K562 (cell line): ENCODE measurements at regions not wholly inside any gene's neighbourhood (a gene's known extent, or its start where the extent isn't known, plus 50 kb on each side); places are given as distances from the start of the nearest gene placed in this dataset.

Experiments used
- ATAC-seq: fragments of 200-7000 bp; cut with Tn5 transposase; 3 replicates; pipeline ENCODE4 v1.9.1; 2020; ENCODE audit warnings: moderate library complexity
- BruUV-seq: library from RNA; stranded (reverse); fragments of 400-500 nt; replicated peaks from 2 replicates; lab custom pipeline; 2021; lab: Mats Ljungman, UMichigan
- CTCF ChIA-PET: fragments of 300-600 bp; formaldehyde crosslinking; extraction: SDS; loops from one replicate; lab custom pipeline; 2021; ENCODE audit warnings: low intra/inter-chr PET ratio; lab: Yijun Ruan, JAX
- POLR2A ChIA-PET: fragments of 300-600, 350-650 bp; sonication (Branson Sonifier 250); formaldehyde crosslinking; extraction: SDS; loops from one replicate; lab custom pipeline; 2021; ENCODE audit warnings: antibody characterized with exemption, inconsistent platforms; lab: Yijun Ruan, JAX
- DNase-seq, 4 experiments: peaks; one replicate each; pipeline versions ENCODE4 v3.0.0 to v3.0.0-alpha.2; 2011 to 2018; ENCODE audit warnings: low spot score in 3 of 4, mixed read lengths in 3 of 4; ENCODE audit errors: extremely low read depth in 1 of 4
- FAIRE-seq: peaks from 2 replicates; lab custom pipeline; 2011; peaks lifted over from hg19 to GRCh38; lab: Jason Lieb, UNC
- H2AFZ ChIP-seq: 2 replicates; pipeline ENCODE4 v1.6.0; 2011; ENCODE audit warnings: low read depth, low read length, control low read depth, inconsistent platforms
- H3K27ac ChIP-seq: fragments of 200-600 bp; 3 replicates; pipeline ENCODE4 v1.8.0; 2011; ENCODE audit warnings: low read depth, mild to moderate bottlenecking, control low read depth, inconsistent platforms, low read length, moderate library complexity, mixed read lengths; ENCODE audit errors: extremely low read depth
- H3K27me3 ChIP-seq, 2 experiments: fragments of 300-600 bp in 1 of 2; 2 replicates in 1 of 2; 3 replicates in 1 of 2; pipeline versions ENCODE4 v1.6.0 to v1.8.0; 2011; ENCODE audit warnings: inconsistent platforms in 2 of 2, low read length in 2 of 2, mild to moderate bottlenecking in 1 of 2, mixed read lengths in 1 of 2, moderate library complexity in 1 of 2; ENCODE audit not compliant: control insufficient read depth in 2 of 2, insufficient read depth in 2 of 2
- H3K36me3 ChIP-seq: fragments of 300-600 bp; 3 replicates; pipeline ENCODE4 v1.8.0; 2011; ENCODE audit warnings: mild to moderate bottlenecking, low read length, inconsistent platforms; ENCODE audit not compliant: control insufficient read depth, insufficient read depth
- H3K4me1 ChIP-seq, 2 experiments: fragments of 200-600 bp in 1 of 2; replicated peaks in 1 of 2; 2 replicates in 1 of 2; 3 replicates in 1 of 2; pipeline versions ENCODE4 v1.5.1 to v1.8.0; 2011; ENCODE audit warnings: inconsistent platforms in 2 of 2, low read length in 2 of 2, mild to moderate bottlenecking in 1 of 2, mixed read lengths in 1 of 2, moderate library complexity in 1 of 2; ENCODE audit not compliant: control insufficient read depth in 2 of 2, insufficient read depth in 2 of 2
- H3K4me2 ChIP-seq: 2 replicates; pipeline ENCODE4 v1.6.1; 2011; ENCODE audit warnings: low read length, control low read depth, inconsistent platforms, mixed read lengths; ENCODE audit not compliant: insufficient read depth
- H3K4me3 ChIP-seq: fragments of 200-600 bp; sonication (generic), shearing (Covaris generic); 2 replicates; pipeline ENCODE4 v1.5.1; 2016; ENCODE audit warnings: control low read depth, inconsistent platforms
- H3K79me2 ChIP-seq: fragments of 200-600 bp; 3 replicates; pipeline ENCODE4 v1.8.0; 2011; ENCODE audit warnings: low read length, inconsistent platforms; ENCODE audit not compliant: control insufficient read depth, insufficient read depth
- H3K9ac ChIP-seq, 2 experiments: 2 replicates each; pipeline versions ENCODE4 v1.6.0 to v1.6.1; 2011; ENCODE audit warnings: low read depth in 2 of 2, low read length in 2 of 2, control low read depth in 1 of 2, inconsistent platforms in 1 of 2, mild to moderate bottlenecking in 1 of 2, mixed read lengths in 1 of 2; ENCODE audit not compliant: insufficient read depth in 1 of 2
- H3K9me1 ChIP-seq: one replicate; pipeline ENCODE4 v1.6.0; 2011; ENCODE audit warnings: inconsistent platforms, mild to moderate bottlenecking, low read length, moderate library complexity; ENCODE audit not compliant: control insufficient read depth, insufficient read depth
- H3K9me3 ChIP-seq: replicated peaks from 2 replicates; pipeline ENCODE4 v1.5.1; 2011; ENCODE audit warnings: low read depth, low read length, inconsistent platforms; ENCODE audit not compliant: control insufficient read depth, insufficient read depth
- H4K20me1 ChIP-seq: replicated peaks from 2 replicates; pipeline ENCODE4 v1.6.1; 2011; ENCODE audit warnings: low read length, inconsistent platforms, mixed read lengths; ENCODE audit not compliant: control insufficient read depth, insufficient read depth
- ASH1L ChIP-seq: fragments of 450-650 bp; IDR thresholded peaks from 2 replicates; pipeline ENCODE4 v1.6.1; 2018; ENCODE audit warnings: borderline replicate concordance, mild to moderate bottlenecking, low read depth; ENCODE audit not compliant: partially characterized antibody
- BCOR ChIP-seq: fragments of 450-650 bp; IDR thresholded peaks from 2 replicates; pipeline ENCODE4 v1.6.1; 2016
- BRF1 ChIP-seq: IDR thresholded peaks from 3 replicates; pipeline ENCODE4 v1.6.1; 2011; ENCODE audit warnings: borderline replicate concordance, mild to moderate bottlenecking; ENCODE audit not compliant: insufficient read length; ENCODE audit errors: extremely low read depth
- MEF2A ChIP-seq: IDR thresholded peaks from 2 replicates; pipeline ENCODE4 v1.6.1; 2011; ENCODE audit warnings: low read depth, mild to moderate bottlenecking, low read length, moderate library complexity; ENCODE audit not compliant: control insufficient read depth
- RBM22 ChIP-seq: fragments of 200-400 bp; formaldehyde crosslinking; IDR thresholded peaks from 2 replicates; pipeline ENCODE4 v1.6.1; 2018; ENCODE audit warnings: low read length, low read depth; ENCODE audit not compliant: poor library complexity, severe bottlenecking
- SAFB ChIP-seq: fragments of 200-400 bp; formaldehyde crosslinking; IDR thresholded peaks from 2 replicates; pipeline ENCODE4 v1.6.1; 2017; ENCODE audit warnings: low read depth, low read length, borderline replicate concordance
- SIN3A ChIP-seq, 2 experiments: fragments of 150-350 bp in 1 of 2; IDR thresholded peaks; 2 replicates each; pipeline ENCODE4 v1.6.1; 2011 to 2016; ENCODE audit warnings: borderline replicate concordance in 2 of 2, low read depth in 2 of 2, low read length in 2 of 2, mild to moderate bottlenecking in 2 of 2, moderate library complexity in 2 of 2; ENCODE audit not compliant: control insufficient read depth in 1 of 2
- ZEB2 ChIP-seq: fragments of 450-650 bp; IDR thresholded peaks from 2 replicates; pipeline ENCODE4 v1.6.1; 2016
- ZNF274 ChIP-seq: IDR thresholded peaks from 2 replicates; pipeline ENCODE4 v1.6.1; 2011; ENCODE audit warnings: low read depth, mild to moderate bottlenecking, low read length, moderate library complexity, borderline replicate concordance
- ZNF436 ChIP-seq: fragments of 250-450, 450-650 bp; sonication (Bioruptor Pico); formaldehyde crosslinking; IDR thresholded peaks from 2 replicates; pipeline ENCODE4 v1.7.0; 2020; ENCODE audit warnings: mild to moderate bottlenecking
- ZNF551 ChIP-seq: fragments of 250-450 bp; sonication (Bioruptor Pico); IDR thresholded peaks from 2 replicates; pipeline ENCODE4 v1.5.0; 2021; ENCODE audit warnings: mild to moderate bottlenecking, moderate library complexity
- ZNF76 ChIP-seq: fragments of 250-450 bp; sonication (Bioruptor Pico); IDR thresholded peaks from 2 replicates; pipeline ENCODE4 v1.4.0; 2020; ENCODE audit warnings: mild to moderate bottlenecking, moderate library complexity, borderline replicate concordance
- ZNF766 ChIP-seq: fragments of 200-800 bp; sonication (Bioruptor generic); conservative IDR thresholded peaks from 2 replicates; pipeline ENCODE4 v1.6.1; 2016; ENCODE audit warnings: missing genetic modification characterization, missing compliant biosample characterization
- WGBS: fragments of 100-300 bp; shearing (Covaris generic); methylation state at CpG from one replicate; pipeline ENCODE4 v1.1.6; 2016; ENCODE audit warnings: low coverage, mixed read lengths; ENCODE audit not compliant: insufficient coverage; ENCODE audit errors: missing lambda C conversion rate; 5-methylcytosine and 5-hydroxymethylcytosine counted together
- in situ Hi-C: fragments of 300-500 bp; cut with MboI; formaldehyde crosslinking; loops from 4 replicates; pipeline ENCODE4 v1.15.0; 2018; ENCODE audit warnings: inconsistent platforms, mixed read lengths
- intact Hi-C: fragments of 100-400 bp; cut with micrococcal nuclease; formaldehyde crosslinking; loops from 2 replicates; pipeline ENCODE4 v1.14.2; 2022
- TF ChIP-seq, protein P1 (sequence below): conservative IDR thresholded peaks from 2 replicates; pipeline ENCODE4 v1.6.1; 2011; ENCODE audit warnings: low read depth, mild to moderate bottlenecking, low read length; ENCODE audit not compliant: control insufficient read depth
- TF ChIP-seq, protein P2 (sequence below), 2 experiments: fragments of 450-650 bp; formaldehyde crosslinking in 1 of 2; IDR thresholded peaks; 2 replicates each; pipeline versions ENCODE4 v1.4.0 to v1.6.1; 2014 to 2020; ENCODE audit warnings: mild to moderate bottlenecking in 2 of 2, borderline replicate concordance in 1 of 2, low read depth in 1 of 2

DNA sequence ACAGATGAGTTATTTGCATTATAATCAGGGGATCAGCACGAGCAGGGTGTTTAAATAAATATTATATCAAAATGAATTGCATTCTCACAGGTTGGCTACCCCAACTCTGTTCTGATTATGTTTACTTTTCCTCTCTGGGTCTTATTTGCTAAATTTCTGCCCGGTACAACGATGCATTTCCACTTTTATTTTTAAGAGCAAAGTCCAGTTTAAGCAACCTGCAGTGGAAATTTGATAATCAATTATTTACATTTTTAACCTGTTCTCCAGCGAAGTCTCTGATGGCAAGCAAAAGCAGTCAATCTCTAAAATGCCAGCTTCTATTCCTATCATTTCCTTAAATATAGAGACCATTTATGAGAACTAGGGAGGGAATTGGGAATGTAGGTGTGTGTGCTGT is 966.6 kb upstream of the SOX11 start:
- FAIRE-seq (no peak), ATAC-seq (no peak), DNase-seq (no peak)
- H3K4me1 ChIP-seq: no peaks in the 10 kb centered on the region
- intact Hi-C loops (no loop called here), in situ Hi-C loops (no loop called here)
- H2AFZ ChIP-seq: no peak overlapping the region
- no peaks in the 10 kb centered on the region for H3K9me3 ChIP-seq
- CTCF ChIA-PET: no interaction called here
- H3K79me2 ChIP-seq: no peaks in the 10 kb centered on the region
- H3K27ac ChIP-seq: no peak overlapping the region
- no peaks in the 10 kb centered on the region for H4K20me1 ChIP-seq
- H3K27me3 ChIP-seq: no peaks in the 10 kb centered on the region
- no TSS peak for BruUV-seq
- H3K9me1 ChIP-seq: no peaks in the 10 kb centered on the region
- H3K9ac ChIP-seq: no peak overlapping the region
- no peak overlapping the region for H3K4me2 ChIP-seq
- POLR2A ChIA-PET: no interaction called here
- WGBS: 3% methylated on average over 4 of the region's 4 CpGs
- H3K4me3 ChIP-seq: no peak overlapping the region
- no peaks in the 10 kb centered on the region for H3K36me3 ChIP-seq
- TF ChIP-seq ZEB2 (no peak), SIN3A (IDR thresholded peaks at IDR 0.05; ENCODE audit: borderline replicate concordance in 2 of 2, control insufficient read depth in 1 of 2, low read depth in 2 of 2, low read length in 2 of 2) (no peak), MEF2A (no peak), SAFB (no peak), ASH1L (no peak), ZNF436 (CRISPR knock-in tag) (no peak), BCOR (no peak), RBM22 (no peak), ZNF551 (CRISPR knock-in tag) (no peak), ZNF766 (CRISPR knock-in tag) (no peak), BRF1 (no peak), ZNF76 (CRISPR knock-in tag) (no peak), ZNF274 (no peak)
- TF ChIP-seq, protein P1, sequence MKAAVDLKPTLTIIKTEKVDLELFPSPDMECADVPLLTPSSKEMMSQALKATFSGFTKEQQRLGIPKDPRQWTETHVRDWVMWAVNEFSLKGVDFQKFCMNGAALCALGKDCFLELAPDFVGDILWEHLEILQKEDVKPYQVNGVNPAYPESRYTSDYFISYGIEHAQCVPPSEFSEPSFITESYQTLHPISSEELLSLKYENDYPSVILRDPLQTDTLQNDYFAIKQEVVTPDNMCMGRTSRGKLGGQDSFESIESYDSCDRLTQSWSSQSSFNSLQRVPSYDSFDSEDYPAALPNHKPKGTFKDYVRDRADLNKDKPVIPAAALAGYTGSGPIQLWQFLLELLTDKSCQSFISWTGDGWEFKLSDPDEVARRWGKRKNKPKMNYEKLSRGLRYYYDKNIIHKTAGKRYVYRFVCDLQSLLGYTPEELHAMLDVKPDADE: no peak
- TF ChIP-seq, protein P2, sequence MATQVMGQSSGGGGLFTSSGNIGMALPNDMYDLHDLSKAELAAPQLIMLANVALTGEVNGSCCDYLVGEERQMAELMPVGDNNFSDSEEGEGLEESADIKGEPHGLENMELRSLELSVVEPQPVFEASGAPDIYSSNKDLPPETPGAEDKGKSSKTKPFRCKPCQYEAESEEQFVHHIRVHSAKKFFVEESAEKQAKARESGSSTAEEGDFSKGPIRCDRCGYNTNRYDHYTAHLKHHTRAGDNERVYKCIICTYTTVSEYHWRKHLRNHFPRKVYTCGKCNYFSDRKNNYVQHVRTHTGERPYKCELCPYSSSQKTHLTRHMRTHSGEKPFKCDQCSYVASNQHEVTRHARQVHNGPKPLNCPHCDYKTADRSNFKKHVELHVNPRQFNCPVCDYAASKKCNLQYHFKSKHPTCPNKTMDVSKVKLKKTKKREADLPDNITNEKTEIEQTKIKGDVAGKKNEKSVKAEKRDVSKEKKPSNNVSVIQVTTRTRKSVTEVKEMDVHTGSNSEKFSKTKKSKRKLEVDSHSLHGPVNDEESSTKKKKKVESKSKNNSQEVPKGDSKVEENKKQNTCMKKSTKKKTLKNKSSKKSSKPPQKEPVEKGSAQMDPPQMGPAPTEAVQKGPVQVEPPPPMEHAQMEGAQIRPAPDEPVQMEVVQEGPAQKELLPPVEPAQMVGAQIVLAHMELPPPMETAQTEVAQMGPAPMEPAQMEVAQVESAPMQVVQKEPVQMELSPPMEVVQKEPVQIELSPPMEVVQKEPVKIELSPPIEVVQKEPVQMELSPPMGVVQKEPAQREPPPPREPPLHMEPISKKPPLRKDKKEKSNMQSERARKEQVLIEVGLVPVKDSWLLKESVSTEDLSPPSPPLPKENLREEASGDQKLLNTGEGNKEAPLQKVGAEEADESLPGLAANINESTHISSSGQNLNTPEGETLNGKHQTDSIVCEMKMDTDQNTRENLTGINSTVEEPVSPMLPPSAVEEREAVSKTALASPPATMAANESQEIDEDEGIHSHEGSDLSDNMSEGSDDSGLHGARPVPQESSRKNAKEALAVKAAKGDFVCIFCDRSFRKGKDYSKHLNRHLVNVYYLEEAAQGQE (IDR thresholded peaks at IDR 0.05; ENCODE audit: borderline replicate concordance): no peak
- TF ChIP-seq, protein P2 (CRISPR knock-in tag; IDR thresholded peaks at IDR 0.05; ENCODE audit: low read depth): no peak
